ENCODE measurements at regions not wholly inside any gene's neighbourhood (a gene's known extent, or its start where the extent isn't known, plus 50 kb on each side); places are given as distances from the start of the nearest gene placed in this dataset.

- DNase-seq (ENCODE audit: low spot score): peak; percentile 2
Measured at GRCh38 chr2:176502619-176503018, 233.4 kb downstream of the MTX2 start.

GRCh38 chr2:176503776-176504175, 234.5 kb downstream of the MTX2 start:
- DNase-seq (ENCODE audit: low spot score): peak; percentile 39

GRCh38 chr2:176504440-176504839, 235.2 kb downstream of the MTX2 start:
- no peak for DNase-seq (ENCODE audit: low spot score)

GRCh38 chr2:176507786-176508185, 238.5 kb downstream of the MTX2 start:
- DNase-seq (ENCODE audit: low spot score): peak; percentile 6

- DNase-seq (ENCODE audit: low spot score): no peak
Measured at GRCh38 chr2:176508374-176508773, 239.1 kb downstream of the MTX2 start.

- no peak for DNase-seq (ENCODE audit: low spot score)
Measured at GRCh38 chr2:176508984-176509740, 239.9 kb downstream of the MTX2 start.

- DNase-seq (ENCODE audit: low spot score): no peak
Measured at GRCh38 chr2:176514276-176514675, 245.0 kb downstream of the MTX2 start.

- no peak for DNase-seq (ENCODE audit: low spot score)
Measured at GRCh38 chr2:176514805-176515500, 245.7 kb downstream of the MTX2 start.

GRCh38 chr2:176516051-176516602, 246.9 kb downstream of the MTX2 start:
- DNase-seq (ENCODE audit: low spot score): no peak

- no peak for DNase-seq (ENCODE audit: low spot score)
Measured at GRCh38 chr2:176518823-176519222, 249.6 kb downstream of the MTX2 start.

- DNase-seq (ENCODE audit: low spot score): no peak
Measured at GRCh38 chr2:176521878-176522670, 252.8 kb downstream of the MTX2 start.

GRCh38 chr2:176525086-176525485, 255.8 kb downstream of the MTX2 start:
- no peak for DNase-seq (ENCODE audit: low spot score)

- DNase-seq (ENCODE audit: low spot score): no peak
Measured at GRCh38 chr2:176526995-176527901, 258.0 kb downstream of the MTX2 start.

GRCh38 chr2:176531608-176532007, 262.4 kb downstream of the MTX2 start:
- DNase-seq (ENCODE audit: low spot score): no peak

GRCh38 chr2:176533505-176534193, 264.4 kb downstream of the MTX2 start:
- DNase-seq (ENCODE audit: low spot score): no peak

- DNase-seq (ENCODE audit: low spot score): no peak
Measured at GRCh38 chr2:176534798-176535466, 265.7 kb downstream of the MTX2 start.

- no peak for DNase-seq (ENCODE audit: low spot score)
Measured at GRCh38 chr2:176535467-176536113, 266.3 kb downstream of the MTX2 start.

- DNase-seq (ENCODE audit: low spot score): no peak
Measured at GRCh38 chr2:176536439-176537133, 267.3 kb downstream of the MTX2 start.

GRCh38 chr2:176537932-176538331, 268.7 kb downstream of the MTX2 start:
- DNase-seq (ENCODE audit: low spot score): no peak
